Fibroblast of mammary gland (primary cell): ENCODE measurements at regions not wholly inside any gene's neighbourhood (a gene's known extent, or its start where the extent isn't known, plus 50 kb on each side); places are given as distances from the start of the nearest gene placed in this dataset.

Experiments used
- DNase-seq: peaks from one replicate; pipeline ENCODE4 v3.0.0-alpha.2; 2010; ENCODE audit warnings: low read depth
- H3K4me3 ChIP-seq: 2 replicates; pipeline ENCODE4 v1.5.1; 2011; ENCODE audit warnings: low read depth, mild to moderate bottlenecking, low read length, moderate library complexity; ENCODE audit not compliant: control insufficient read depth
- CTCF ChIP-seq: conservative IDR thresholded peaks from 2 replicates; pipeline ENCODE4 v1.5.1; 2011; ENCODE audit warnings: low read depth, low read length, inconsistent platforms; ENCODE audit not compliant: control insufficient read depth, insufficient read depth

GRCh38 chr14:53783256-53783655 lies 173.4 kb downstream of the BMP4 start:
- TF ChIP-seq CTCF = no peak
- H3K4me3 ChIP-seq = no peak overlapping the region
- no peak for DNase-seq

GRCh38 chr14:53780051-53780555 lies 176.5 kb downstream of the BMP4 start:
- no peak for DNase-seq
- no peak overlapping the region for H3K4me3 ChIP-seq
- TF ChIP-seq CTCF = no peak

- no peak overlapping the region for H3K4me3 ChIP-seq
- DNase-seq = no peak
- TF ChIP-seq CTCF = no peak
These were observed 177.3 kb downstream of the BMP4 start for GRCh38 chr14:53779301-53779700.

- H3K4me3 ChIP-seq = no peak overlapping the region
- no peak for DNase-seq
- no peak for TF ChIP-seq CTCF
These were observed 178.4 kb downstream of the BMP4 start for GRCh38 chr14:53778263-53778662.

GRCh38 chr14:53772936-53773335 lies 183.7 kb downstream of the BMP4 start:
- no peak overlapping the region for H3K4me3 ChIP-seq
- DNase-seq = no peak
- no peak for TF ChIP-seq CTCF

- TF ChIP-seq CTCF = no peak
- H3K4me3 ChIP-seq = no peak overlapping the region
- no peak for DNase-seq
These were observed 189.1 kb downstream of the BMP4 start for GRCh38 chr14:53767566-53767965.

GRCh38 chr14:53766601-53767000 lies 190.0 kb downstream of the BMP4 start:
- DNase-seq = no peak
- no peak overlapping the region for H3K4me3 ChIP-seq
- no peak for TF ChIP-seq CTCF
